Retinal pigment epithelial cell (primary cell): ENCODE measurements at regions not wholly inside any gene's neighbourhood (a gene's known extent, or its start where the extent isn't known, plus 50 kb on each side); places are given as distances from the start of the nearest gene placed in this dataset.

ENCODE experiments used
- DNase-seq: peaks from one replicate; pipeline ENCODE4 v3.0.0-alpha.2; 2010; ENCODE audit warnings: low read depth
- H3K4me3 ChIP-seq: 2 replicates; pipeline ENCODE4 v1.5.1; 2011; ENCODE audit warnings: mild to moderate bottlenecking, low read length, control low read depth, moderate library complexity
- CTCF ChIP-seq: conservative IDR thresholded peaks from 2 replicates; pipeline ENCODE4 v1.5.1; 2011; ENCODE audit warnings: low read depth, low read length, control low read depth, inconsistent platforms

GRCh38 chr9:80090317-80090716, 518.6 kb downstream of the TLE4 start:
- DNase-seq = no peak
- no peak for TF ChIP-seq CTCF
- H3K4me3 ChIP-seq = no peak overlapping the region

- H3K4me3 ChIP-seq = no peak overlapping the region
- no peak for DNase-seq
- TF ChIP-seq CTCF = no peak
These were observed 515.1 kb downstream of the TLE4 start for GRCh38 chr9:80086822-80087345.

- no peak for TF ChIP-seq CTCF
- DNase-seq = no peak
- no peak overlapping the region for H3K4me3 ChIP-seq
These were observed 514.6 kb downstream of the TLE4 start for GRCh38 chr9:80086386-80086785.

GRCh38 chr9:80085668-80086067, 513.9 kb downstream of the TLE4 start:
- TF ChIP-seq CTCF = no peak
- no peak for DNase-seq
- H3K4me3 ChIP-seq = no peak overlapping the region

- H3K4me3 ChIP-seq = no peak overlapping the region
- no peak for TF ChIP-seq CTCF
- no peak for DNase-seq
These were observed 510.4 kb downstream of the TLE4 start for GRCh38 chr9:80082213-80082612.

- no peak for DNase-seq
- no peak for TF ChIP-seq CTCF
- H3K4me3 ChIP-seq = no peak overlapping the region
These were observed 507.1 kb downstream of the TLE4 start for GRCh38 chr9:80078826-80079225.

- no peak for DNase-seq
- no peak for TF ChIP-seq CTCF
- no peak overlapping the region for H3K4me3 ChIP-seq
These were observed 505.3 kb downstream of the TLE4 start for GRCh38 chr9:80077059-80077458.
